K562 (cell line): ENCODE measurements at regions not wholly inside any gene's neighbourhood (a gene's known extent, or its start where the extent isn't known, plus 50 kb on each side); places are given as distances from the start of the nearest gene placed in this dataset.

ENCODE experiments used
- ATAC-seq: fragments of 200-7000 bp; cut with Tn5 transposase; 3 replicates; pipeline ENCODE4 v1.9.1; 2020; ENCODE audit warnings: moderate library complexity
- BruUV-seq: library from RNA; stranded (reverse); fragments of 400-500 nt; replicated peaks from 2 replicates; lab custom pipeline; 2021; lab: Mats Ljungman, UMichigan
- CTCF ChIA-PET: fragments of 300-600 bp; formaldehyde crosslinking; extraction: SDS; loops from one replicate; lab custom pipeline; 2021; ENCODE audit warnings: low intra/inter-chr PET ratio; lab: Yijun Ruan, JAX
- POLR2A ChIA-PET: fragments of 300-600, 350-650 bp; sonication (Branson Sonifier 250); formaldehyde crosslinking; extraction: SDS; loops from one replicate; lab custom pipeline; 2021; ENCODE audit warnings: antibody characterized with exemption, inconsistent platforms; lab: Yijun Ruan, JAX
- DNase-seq, 4 experiments: peaks; one replicate each; pipeline versions ENCODE4 v3.0.0 to v3.0.0-alpha.2; 2011 to 2018; ENCODE audit warnings: low spot score in 3 of 4, mixed read lengths in 3 of 4; ENCODE audit errors: extremely low read depth in 1 of 4
- FAIRE-seq: peaks from 2 replicates; lab custom pipeline; 2011; peaks lifted over from hg19 to GRCh38; lab: Jason Lieb, UNC
- H2AFZ ChIP-seq: 2 replicates; pipeline ENCODE4 v1.6.0; 2011; ENCODE audit warnings: low read depth, low read length, control low read depth, inconsistent platforms
- H3K27ac ChIP-seq: fragments of 200-600 bp; 3 replicates; pipeline ENCODE4 v1.8.0; 2011; ENCODE audit warnings: low read depth, mild to moderate bottlenecking, control low read depth, inconsistent platforms, low read length, moderate library complexity, mixed read lengths; ENCODE audit errors: extremely low read depth
- H3K27me3 ChIP-seq, 2 experiments: fragments of 300-600 bp in 1 of 2; 2 replicates in 1 of 2; 3 replicates in 1 of 2; pipeline versions ENCODE4 v1.6.0 to v1.8.0; 2011; ENCODE audit warnings: inconsistent platforms in 2 of 2, low read length in 2 of 2, mild to moderate bottlenecking in 1 of 2, mixed read lengths in 1 of 2, moderate library complexity in 1 of 2; ENCODE audit not compliant: control insufficient read depth in 2 of 2, insufficient read depth in 2 of 2
- H3K36me3 ChIP-seq: fragments of 300-600 bp; 3 replicates; pipeline ENCODE4 v1.8.0; 2011; ENCODE audit warnings: mild to moderate bottlenecking, low read length, inconsistent platforms; ENCODE audit not compliant: control insufficient read depth, insufficient read depth
- H3K4me1 ChIP-seq, 2 experiments: fragments of 200-600 bp in 1 of 2; replicated peaks in 1 of 2; 2 replicates in 1 of 2; 3 replicates in 1 of 2; pipeline versions ENCODE4 v1.5.1 to v1.8.0; 2011; ENCODE audit warnings: inconsistent platforms in 2 of 2, low read length in 2 of 2, mild to moderate bottlenecking in 1 of 2, mixed read lengths in 1 of 2, moderate library complexity in 1 of 2; ENCODE audit not compliant: control insufficient read depth in 2 of 2, insufficient read depth in 2 of 2
- H3K4me2 ChIP-seq: 2 replicates; pipeline ENCODE4 v1.6.1; 2011; ENCODE audit warnings: low read length, control low read depth, inconsistent platforms, mixed read lengths; ENCODE audit not compliant: insufficient read depth
- H3K4me3 ChIP-seq: fragments of 200-600 bp; sonication (generic), shearing (Covaris generic); 2 replicates; pipeline ENCODE4 v1.5.1; 2016; ENCODE audit warnings: control low read depth, inconsistent platforms
- H3K79me2 ChIP-seq: fragments of 200-600 bp; 3 replicates; pipeline ENCODE4 v1.8.0; 2011; ENCODE audit warnings: low read length, inconsistent platforms; ENCODE audit not compliant: control insufficient read depth, insufficient read depth
- H3K9ac ChIP-seq, 2 experiments: 2 replicates each; pipeline versions ENCODE4 v1.6.0 to v1.6.1; 2011; ENCODE audit warnings: low read depth in 2 of 2, low read length in 2 of 2, control low read depth in 1 of 2, inconsistent platforms in 1 of 2, mild to moderate bottlenecking in 1 of 2, mixed read lengths in 1 of 2; ENCODE audit not compliant: insufficient read depth in 1 of 2
- H3K9me1 ChIP-seq: one replicate; pipeline ENCODE4 v1.6.0; 2011; ENCODE audit warnings: inconsistent platforms, mild to moderate bottlenecking, low read length, moderate library complexity; ENCODE audit not compliant: control insufficient read depth, insufficient read depth
- H3K9me3 ChIP-seq: replicated peaks from 2 replicates; pipeline ENCODE4 v1.5.1; 2011; ENCODE audit warnings: low read depth, low read length, inconsistent platforms; ENCODE audit not compliant: control insufficient read depth, insufficient read depth
- H4K20me1 ChIP-seq: replicated peaks from 2 replicates; pipeline ENCODE4 v1.6.1; 2011; ENCODE audit warnings: low read length, inconsistent platforms, mixed read lengths; ENCODE audit not compliant: control insufficient read depth, insufficient read depth
- ARID3A ChIP-seq: IDR thresholded peaks from 2 replicates; pipeline ENCODE4 v1.6.1; 2012; ENCODE audit warnings: low read depth, low read length, improper control_type of control experiment, borderline replicate concordance
- MEF2D ChIP-seq: conservative IDR thresholded peaks from 2 replicates; pipeline ENCODE4 v1.6.1; 2016; ENCODE audit warnings: low read depth, missing genetic modification characterization, missing compliant biosample characterization
- VEZF1 ChIP-seq: fragments of 200-800 bp; sonication (Bioruptor generic); IDR thresholded peaks from 2 replicates; pipeline ENCODE4 v1.6.1; 2017; ENCODE audit warnings: missing genetic modification characterization, missing compliant biosample characterization
- ZBTB40 ChIP-seq, 2 experiments: fragments of 450-650 bp in 1 of 2; sonication (generic) in 1 of 2; formaldehyde crosslinking in 1 of 2; IDR thresholded peaks; 2 replicates each; pipeline versions ENCODE4 v1.7.1 to v1.9.0; 2016 to 2022; ENCODE audit warnings: inconsistent platforms in 1 of 2, mild to moderate bottlenecking in 1 of 2, missing genetic modification reagents in 1 of 2
- ZNF146 ChIP-seq: IDR thresholded peaks from one replicate; pipeline ENCODE4 v1.6.1; 2018; ENCODE audit warnings: missing compliant biosample characterization; ENCODE audit not compliant: unreplicated experiment
- ZNF280A ChIP-seq: fragments of 450-650 bp; IDR thresholded peaks from 2 replicates; pipeline ENCODE4 v1.6.1; 2018; ENCODE audit warnings: mild to moderate bottlenecking, low read depth; ENCODE audit not compliant: partially characterized antibody
- WGBS: fragments of 100-300 bp; shearing (Covaris generic); methylation state at CpG from one replicate; pipeline ENCODE4 v1.1.6; 2016; ENCODE audit warnings: low coverage, mixed read lengths; ENCODE audit not compliant: insufficient coverage; ENCODE audit errors: missing lambda C conversion rate; 5-methylcytosine and 5-hydroxymethylcytosine counted together
- in situ Hi-C: fragments of 300-500 bp; cut with MboI; formaldehyde crosslinking; loops from 4 replicates; pipeline ENCODE4 v1.15.0; 2018; ENCODE audit warnings: inconsistent platforms, mixed read lengths
- intact Hi-C: fragments of 100-400 bp; cut with micrococcal nuclease; formaldehyde crosslinking; loops from 2 replicates; pipeline ENCODE4 v1.14.2; 2022

GRCh38 chr1:80163686-80164085 lies 1157.2 kb upstream of the ADGRL4 start (continued):
- TF ChIP-seq ZBTB40 (IDR thresholded peaks at IDR 0.05) (no peak), ZBTB40 (CRISPR knock-in tag; IDR thresholded peaks at IDR 0.05) (no peak)

GRCh38 chr1:80158771-80159170 lies 1152.2 kb upstream of the ADGRL4 start:
- POLR2A ChIA-PET, result no interaction called here
- in situ Hi-C loops (no loop called here), intact Hi-C loops (no loop called here)
- no peak overlapping the region for H3K9ac ChIP-seq
- no peak overlapping the region for H3K4me2 ChIP-seq
- H3K9me3 ChIP-seq, result no peaks in the 10 kb centered on the region
- no peak overlapping the region for H3K4me3 ChIP-seq
- H3K4me1 ChIP-seq, result no peaks in the 10 kb centered on the region
- no peak overlapping the region for H2AFZ ChIP-seq
- H3K27ac ChIP-seq, result no peak overlapping the region
- DNase-seq, result no peak
- no peaks in the 10 kb centered on the region for H3K9me1 ChIP-seq
- no peak for FAIRE-seq
- no peaks in the 10 kb centered on the region for H3K79me2 ChIP-seq
- no peaks in the 10 kb centered on the region for H4K20me1 ChIP-seq
- no peak for ATAC-seq
- BruUV-seq, result no TSS peak
- CTCF ChIA-PET, result no interaction called here
- WGBS, result 0% methylated on average over 2 of the region's 2 CpGs
- no peaks in the 10 kb centered on the region for H3K36me3 ChIP-seq
- H3K27me3 ChIP-seq, result no peaks in the 10 kb centered on the region
- TF ChIP-seq MEF2D, result no peak
- no peak for TF ChIP-seq ARID3A
- no peak for TF ChIP-seq ZNF280A
- TF ChIP-seq ZNF146 (CRISPR knock-in tag), result no peak
- no peak for TF ChIP-seq VEZF1 (CRISPR knock-in tag)
